HCT116 (cell line): ENCODE measurements at regions not wholly inside any gene's neighbourhood (a gene's known extent, or its start where the extent isn't known, plus 50 kb on each side); places are given as distances from the start of the nearest gene placed in this dataset.

Source experiments
- ATAC-seq: fragments of 200-7000 bp; cut with Tn5 transposase; 2 replicates; pipeline ENCODE4 v1.9.1; 2020; ENCODE audit warnings: mild to moderate bottlenecking, moderate library complexity
- BruUV-seq: library from RNA; stranded (reverse); fragments of 400-500 nt; replicated peaks from 2 replicates; lab custom pipeline; 2021; lab: Mats Ljungman, UMichigan
- CTCF ChIA-PET: fragments of 300-600 bp; sonication (Branson Sonifier 250); formaldehyde crosslinking; loops from one replicate; lab custom pipeline; 2021; ENCODE audit warnings: antibody characterized with exemption; lab: Charles Lee
- POLR2A ChIA-PET: fragments of 300-600, 350-600 bp; sonication (Branson Sonifier 250); formaldehyde crosslinking; loops from one replicate; lab custom pipeline; 2021; ENCODE audit warnings: antibody characterized with exemption; lab: Charles Lee
- RAD21 ChIA-PET, 2 experiments: fragments of 300-600 bp; sonication (Branson Sonifier 250); formaldehyde crosslinking; loops; one replicate each; lab custom pipeline; 2023; ENCODE audit warnings: low total read pairs in 2 of 2; ENCODE audit not compliant: uncharacterized antibody in 2 of 2, unreplicated experiment in 2 of 2, low non-redundant PET in 1 of 2; lab: Charles Lee
- DNase-seq: peaks from one replicate; pipeline ENCODE4 v3.0.0-alpha.2; 2010; ENCODE audit warnings: low read depth, low spot score
- H2AFZ ChIP-seq: fragments of 200-600 bp; shearing (Covaris generic), sonication (generic); 2 replicates; pipeline ENCODE4 v1.6.1; 2017; ENCODE audit warnings: low read depth, mixed run types, mixed read lengths, antibody characterized with exemption, low read length; ENCODE audit not compliant: poor library complexity, severe bottlenecking
- H3K27ac ChIP-seq: 2 replicates; pipeline ENCODE4 v1.5.1; 2012; ENCODE audit warnings: low read depth, low read length
- H3K27me3 ChIP-seq: fragments of 200-600 bp; sonication (generic); 2 replicates; pipeline ENCODE4 v1.6.1; 2016; ENCODE audit warnings: mixed run types, low read length, mixed read lengths; ENCODE audit not compliant: insufficient read depth
- H3K36me3 ChIP-seq, 2 experiments: fragments of 200-500 bp in 1 of 2; fragments of 200-600 bp in 1 of 2; sonication (Bioruptor generic) in 1 of 2; sonication (generic) in 1 of 2; 2 replicates each; pipeline versions ENCODE4 v1.5.1 to v1.6.1; 2014 to 2016; ENCODE audit warnings: low read length in 2 of 2, inconsistent platforms in 1 of 2, mixed read lengths in 1 of 2, mixed run types in 1 of 2; ENCODE audit not compliant: insufficient read depth in 2 of 2, control insufficient read depth in 1 of 2
- H3K4me1 ChIP-seq, 2 experiments: fragments of 200-600 bp in 1 of 2; sonication (generic) in 1 of 2; 2 replicates each; pipeline versions ENCODE4 v1.5.1 to v1.6.1; 2012 to 2017; ENCODE audit warnings: low read length in 2 of 2, inconsistent platforms in 1 of 2, mild to moderate bottlenecking in 1 of 2, mixed read lengths in 1 of 2, mixed run types in 1 of 2, moderate library complexity in 1 of 2; ENCODE audit not compliant: insufficient read depth in 2 of 2, control insufficient read depth in 1 of 2
- H3K4me2 ChIP-seq: fragments of 200-600 bp; sonication (generic); 2 replicates; pipeline ENCODE4 v1.6.1; 2017; ENCODE audit warnings: mixed run types, low read length, mixed read lengths
- H3K4me3 ChIP-seq, 2 experiments: fragments of 200-600 bp in 1 of 2; sonication (generic) in 1 of 2; replicated peaks in 1 of 2; 2 replicates each; pipeline ENCODE4 v1.5.1; 2011 to 2016; ENCODE audit warnings: low read length in 2 of 2, control low read depth in 1 of 2, low read depth in 1 of 2, mild to moderate bottlenecking in 1 of 2, mixed read lengths in 1 of 2, mixed run types in 1 of 2
- H3K79me2 ChIP-seq: fragments of 200-600 bp; sonication (generic); 2 replicates; pipeline ENCODE4 v1.6.1; 2017; ENCODE audit warnings: mild to moderate bottlenecking, mixed run types, low read length, moderate library complexity, mixed read lengths; ENCODE audit not compliant: insufficient read depth
- H3K9ac ChIP-seq: fragments of 200-600 bp; sonication (generic); 2 replicates; pipeline ENCODE4 v1.6.1; 2016; ENCODE audit warnings: low read length, mixed read lengths
- H3K9me2 ChIP-seq: fragments of 200-600 bp; sonication (generic), shearing (Covaris generic); 2 replicates; pipeline ENCODE4 v1.6.1; 2017; ENCODE audit warnings: mixed run types, mild to moderate bottlenecking, moderate library complexity; ENCODE audit not compliant: insufficient read depth
- H3K9me3 ChIP-seq, 2 experiments: fragments of 200-500 bp in 1 of 2; fragments of 200-600 bp in 1 of 2; sonication (Bioruptor generic) in 1 of 2; sonication (generic) in 1 of 2; 2 replicates each; pipeline ENCODE4 v1.6.1; 2014 to 2017; ENCODE audit warnings: low read length in 2 of 2, mixed read lengths in 2 of 2, inconsistent platforms in 1 of 2, low read depth in 1 of 2, mild to moderate bottlenecking in 1 of 2, mixed run types in 1 of 2, moderate library complexity in 1 of 2; ENCODE audit not compliant: control insufficient read depth in 1 of 2, insufficient read depth in 1 of 2
- H4K20me1 ChIP-seq: fragments of 200-600 bp; sonication (generic), shearing (Covaris generic); 2 replicates; pipeline ENCODE4 v1.6.1; 2017; ENCODE audit warnings: mixed run types, mild to moderate bottlenecking, moderate library complexity; ENCODE audit not compliant: insufficient read depth
- CBX3 ChIP-seq: IDR thresholded peaks from 2 replicates; pipeline ENCODE4 v1.6.1; 2012; ENCODE audit warnings: low read depth
- CEBPB ChIP-seq: IDR thresholded peaks from 2 replicates; pipeline ENCODE4 v1.6.1; 2012; ENCODE audit warnings: low read depth
- EGR1 ChIP-seq: IDR thresholded peaks from 2 replicates; pipeline ENCODE4 v1.6.1; 2012; ENCODE audit warnings: low read depth
- ELF1 ChIP-seq: IDR thresholded peaks from 2 replicates; pipeline ENCODE4 v1.6.1; 2012; ENCODE audit warnings: low read depth, borderline replicate concordance
- JUND ChIP-seq: IDR thresholded peaks from 2 replicates; pipeline ENCODE4 v1.6.1; 2012
- MAX ChIP-seq: IDR thresholded peaks from 2 replicates; pipeline ENCODE4 v1.6.1; 2012
- POLR2A ChIP-seq: IDR thresholded peaks from 2 replicates; pipeline ENCODE4 v1.7.0; 2011; ENCODE audit warnings: borderline replicate concordance; ENCODE audit not compliant: insufficient read depth, insufficient read length; ENCODE audit errors: extremely low read depth
- RAD21 ChIP-seq: IDR thresholded peaks from 2 replicates; pipeline ENCODE4 v1.6.1; 2012; ENCODE audit warnings: low read depth, mild to moderate bottlenecking
- SIN3A ChIP-seq: IDR thresholded peaks from 2 replicates; pipeline ENCODE4 v1.6.1; 2012; ENCODE audit warnings: low read depth
- YY1 ChIP-seq: IDR thresholded peaks from 2 replicates; pipeline ENCODE4 v1.6.1; 2011; ENCODE audit warnings: low read length, low read depth, moderate library complexity, mild to moderate bottlenecking; ENCODE audit not compliant: insufficient replicate concordance; ENCODE audit errors: extremely low read depth
- ZFX ChIP-seq: fragments of 450-650 bp; IDR thresholded peaks from 2 replicates; pipeline ENCODE4 v1.6.1; 2017
- ZNF274 ChIP-seq: fragments of 200-500 bp; sonication (Bioruptor generic); IDR thresholded peaks from 2 replicates; pipeline ENCODE4 v1.6.1; 2014; ENCODE audit warnings: mild to moderate bottlenecking, low read depth, low read length, inconsistent platforms
- intact Hi-C: fragments of 100-400 bp; cut with micrococcal nuclease; formaldehyde crosslinking; loops from 2 replicates; pipeline ENCODE4 v1.10.0; 2022
- TF ChIP-seq, protein P1 (sequence below), 3 experiments: fragments of 200-600 bp in 1 of 3; sonication (generic) in 1 of 3; IDR thresholded peaks in 2 of 3; conservative IDR thresholded peaks in 1 of 3; 2 replicates each; pipeline ENCODE4 v1.5.1; 2012 to 2017; ENCODE audit warnings: low read depth in 2 of 3, low read length in 2 of 3, antibody characterized with exemption in 1 of 3, borderline replicate concordance in 1 of 3, control low read depth in 1 of 3, mild to moderate bottlenecking in 1 of 3, mixed read lengths in 1 of 3, mixed run types in 1 of 3, moderate library complexity in 1 of 3; ENCODE audit not compliant: insufficient read depth in 1 of 3

DNA sequence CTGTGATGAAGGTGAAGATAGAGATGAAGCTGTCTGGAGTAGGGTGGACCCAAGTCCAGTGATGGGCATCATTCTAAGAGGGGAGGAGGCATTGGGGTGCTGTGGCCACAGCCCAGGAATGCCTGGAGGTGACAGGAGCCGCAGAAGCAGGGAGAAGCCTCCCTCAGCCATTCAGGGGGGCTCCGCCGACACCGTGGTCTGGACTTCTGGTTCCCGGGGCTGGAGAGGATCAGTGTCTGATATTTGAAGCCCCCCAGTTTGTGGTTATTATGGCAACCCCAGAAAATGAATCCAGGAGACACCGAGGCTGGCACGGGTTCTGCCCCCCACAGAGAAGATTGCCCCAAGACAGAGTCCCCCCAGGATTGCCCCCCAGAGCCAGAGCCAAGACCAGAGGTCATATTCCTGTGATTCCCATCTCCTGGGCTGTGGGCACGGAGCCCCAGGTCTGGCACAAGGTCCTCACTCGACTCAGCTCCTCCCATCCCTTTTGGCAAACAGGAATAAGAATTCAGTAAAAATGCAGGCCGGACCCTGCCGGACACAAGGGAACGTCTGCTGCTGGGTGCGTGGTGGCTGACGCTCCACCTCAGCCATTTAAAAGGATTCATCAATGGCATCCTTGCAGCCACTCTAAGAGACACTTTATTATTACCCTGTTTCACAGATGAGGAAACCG, 116.6 kb downstream of the CPZ start:
- no peaks in the 10 kb centered on the region for H3K36me3 ChIP-seq
- no peaks in the 10 kb centered on the region for H3K79me2 ChIP-seq
- no peak overlapping the region for H3K4me3 ChIP-seq
- H2AFZ ChIP-seq = no peak overlapping the region
- H3K4me1 ChIP-seq = no peaks in the 10 kb centered on the region
- ATAC-seq (no peak), DNase-seq (no peak)
- ChIA-PET RAD21 (no interaction called here), POLR2A (no interaction called here), CTCF (no interaction called here)
- intact Hi-C loops = no loop called here
- peaks cover 0 to 6% of the 10 kb centered on the region in 2 experiments; a peak in 2 of 4 replicates for H3K9me3 ChIP-seq
- BruUV-seq = no TSS peak
- no peaks in the 10 kb centered on the region for H3K9me2 ChIP-seq
- no peaks in the 10 kb centered on the region for H3K27me3 ChIP-seq
- H3K4me2 ChIP-seq = no peak overlapping the region
- H3K9ac ChIP-seq = no peak overlapping the region
- H3K27ac ChIP-seq = no peak overlapping the region
- H4K20me1 ChIP-seq = no peaks in the 10 kb centered on the region
- no peak for TF ChIP-seq CEBPB
- TF ChIP-seq EGR1 = no peak
- TF ChIP-seq JUND = no peak
- TF ChIP-seq YY1 = no peak
- no peak for TF ChIP-seq SIN3A
- no peak for TF ChIP-seq ZNF274
- no peak for TF ChIP-seq POLR2A
- no peak for TF ChIP-seq CBX3
- no peak for TF ChIP-seq ELF1
- TF ChIP-seq MAX = no peak
- TF ChIP-seq, protein P1, sequence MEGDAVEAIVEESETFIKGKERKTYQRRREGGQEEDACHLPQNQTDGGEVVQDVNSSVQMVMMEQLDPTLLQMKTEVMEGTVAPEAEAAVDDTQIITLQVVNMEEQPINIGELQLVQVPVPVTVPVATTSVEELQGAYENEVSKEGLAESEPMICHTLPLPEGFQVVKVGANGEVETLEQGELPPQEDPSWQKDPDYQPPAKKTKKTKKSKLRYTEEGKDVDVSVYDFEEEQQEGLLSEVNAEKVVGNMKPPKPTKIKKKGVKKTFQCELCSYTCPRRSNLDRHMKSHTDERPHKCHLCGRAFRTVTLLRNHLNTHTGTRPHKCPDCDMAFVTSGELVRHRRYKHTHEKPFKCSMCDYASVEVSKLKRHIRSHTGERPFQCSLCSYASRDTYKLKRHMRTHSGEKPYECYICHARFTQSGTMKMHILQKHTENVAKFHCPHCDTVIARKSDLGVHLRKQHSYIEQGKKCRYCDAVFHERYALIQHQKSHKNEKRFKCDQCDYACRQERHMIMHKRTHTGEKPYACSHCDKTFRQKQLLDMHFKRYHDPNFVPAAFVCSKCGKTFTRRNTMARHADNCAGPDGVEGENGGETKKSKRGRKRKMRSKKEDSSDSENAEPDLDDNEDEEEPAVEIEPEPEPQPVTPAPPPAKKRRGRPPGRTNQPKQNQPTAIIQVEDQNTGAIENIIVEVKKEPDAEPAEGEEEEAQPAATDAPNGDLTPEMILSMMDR (IDR thresholded peaks at IDR 0.05 in 2 of 3, conservative IDR thresholded peaks at IDR 0.05 in 1 of 3; ENCODE audit: borderline replicate concordance in 1 of 3, insufficient read depth in 1 of 3, low read depth in 2 of 3, low read length in 2 of 3) = no peak
- no peak for TF ChIP-seq ZFX
- TF ChIP-seq RAD21 = no peak
